Neural progenitor cell (in vitro differentiated cells): ENCODE measurements at regions not wholly inside any gene's neighbourhood (a gene's known extent, or its start where the extent isn't known, plus 50 kb on each side); places are given as distances from the start of the nearest gene placed in this dataset.

Experiments
- EZH2 ChIP-seq: fragments of 200-600 bp; sonication (generic); IDR thresholded peaks from 2 replicates; pipeline ENCODE4 v1.6.1; 2017; ENCODE audit warnings: antibody characterized with exemption, mild to moderate bottlenecking, moderate library complexity
- EZH2phosphoT487 ChIP-seq: fragments of 200-600 bp; sonication (generic); IDR thresholded peaks from 2 replicates; pipeline ENCODE4 v1.6.1; 2017; ENCODE audit warnings: antibody characterized with exemption
- TF ChIP-seq, protein P1 (sequence below): fragments of 200-600 bp; sonication (generic); IDR thresholded peaks from 2 replicates; pipeline ENCODE4 v1.5.1; 2017; ENCODE audit warnings: antibody characterized with exemption, mild to moderate bottlenecking

DNA sequence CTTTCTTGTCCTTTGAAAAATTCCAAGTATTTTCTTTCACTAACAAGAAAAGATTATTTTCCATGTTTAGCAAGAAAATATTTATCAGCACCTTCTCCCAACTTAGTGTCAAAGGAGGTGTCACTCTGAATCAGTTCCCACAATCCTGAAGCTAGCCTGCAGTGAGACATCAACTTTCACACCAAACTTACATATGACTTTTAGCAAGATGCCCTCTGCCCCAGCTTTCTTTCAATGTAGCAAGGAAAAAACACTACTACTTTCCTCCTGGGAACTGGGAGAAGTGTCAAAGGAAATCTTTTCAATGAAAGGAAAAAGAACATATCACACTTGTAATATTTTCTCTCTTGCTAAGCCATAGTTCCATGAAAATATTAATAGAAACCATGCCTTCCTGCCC is 50.9 kb upstream of the PALMD start:
- TF ChIP-seq, protein P1, sequence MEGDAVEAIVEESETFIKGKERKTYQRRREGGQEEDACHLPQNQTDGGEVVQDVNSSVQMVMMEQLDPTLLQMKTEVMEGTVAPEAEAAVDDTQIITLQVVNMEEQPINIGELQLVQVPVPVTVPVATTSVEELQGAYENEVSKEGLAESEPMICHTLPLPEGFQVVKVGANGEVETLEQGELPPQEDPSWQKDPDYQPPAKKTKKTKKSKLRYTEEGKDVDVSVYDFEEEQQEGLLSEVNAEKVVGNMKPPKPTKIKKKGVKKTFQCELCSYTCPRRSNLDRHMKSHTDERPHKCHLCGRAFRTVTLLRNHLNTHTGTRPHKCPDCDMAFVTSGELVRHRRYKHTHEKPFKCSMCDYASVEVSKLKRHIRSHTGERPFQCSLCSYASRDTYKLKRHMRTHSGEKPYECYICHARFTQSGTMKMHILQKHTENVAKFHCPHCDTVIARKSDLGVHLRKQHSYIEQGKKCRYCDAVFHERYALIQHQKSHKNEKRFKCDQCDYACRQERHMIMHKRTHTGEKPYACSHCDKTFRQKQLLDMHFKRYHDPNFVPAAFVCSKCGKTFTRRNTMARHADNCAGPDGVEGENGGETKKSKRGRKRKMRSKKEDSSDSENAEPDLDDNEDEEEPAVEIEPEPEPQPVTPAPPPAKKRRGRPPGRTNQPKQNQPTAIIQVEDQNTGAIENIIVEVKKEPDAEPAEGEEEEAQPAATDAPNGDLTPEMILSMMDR: no peak
- TF ChIP-seq EZH2phosphoT487 (no peak), EZH2 (no peak)
